ENCODE measurements at regions not wholly inside any gene's neighbourhood (a gene's known extent, or its start where the extent isn't known, plus 50 kb on each side); places are given as distances from the start of the nearest gene placed in this dataset.

GRCh38 chr5:5954275-5954598, 424.1 kb downstream of the MED10 start:
- Histone ChIP-seq H3K9me2 (ENCODE audit: insufficient read depth, low read length) (no peaks in the 10 kb centered on the region), H3K27me3 (ENCODE audit: insufficient read depth, low read depth, low read length) (no peaks in the 10 kb centered on the region), H3K9ac (ENCODE audit: low read length) (peak overlapping the region; percentile 10), H3K9me3 (ENCODE audit: low read length) (no peaks in the 10 kb centered on the region), H2AFZ (ENCODE audit: low read depth, low read length) (no peak overlapping the region), H3K4me3 (ENCODE audit: low read length) (no peak overlapping the region), H3K27ac (ENCODE audit: low read length) (peak overlapping the region; percentile 37), H3F3A (ENCODE audit: insufficient read depth, low read length, poor library complexity, severe bottlenecking) (no peaks in the 10 kb centered on the region), H3K36me3 (ENCODE audit: insufficient read depth, low read length) (no peaks in the 10 kb centered on the region), H3K79me2 (replicated peaks; ENCODE audit: insufficient read depth, low read length) (no peaks in the 10 kb centered on the region), H4K20me1 (ENCODE audit: insufficient read depth) (no peaks in the 10 kb centered on the region), H3K4me2 (ENCODE audit: low read length) (no peak overlapping the region)
- TF ChIP-seq MXI1 (conservative IDR thresholded peaks at IDR 0.05; ENCODE audit: poor library complexity, severe bottlenecking) (no peak), RAD21 (conservative IDR thresholded peaks at IDR 0.05) (no peak), SMC3 (conservative IDR thresholded peaks at IDR 0.05; ENCODE audit: poor library complexity) (no peak), EZH2 (IDR thresholded peaks at IDR 0.05; ENCODE audit: borderline replicate concordance, insufficient read depth, low read length, poor library complexity, severe bottlenecking) (no peak), TAF1 (IDR thresholded peaks at IDR 0.05; ENCODE audit: low read depth) (no peak), EP300 (conservative IDR thresholded peaks at IDR 0.05; ENCODE audit: poor library complexity, severe bottlenecking) (no peak), REST (IDR thresholded peaks at IDR 0.05; ENCODE audit: borderline replicate concordance) (no peak), CTCF (IDR thresholded peaks at IDR 0.05; ENCODE audit: poor library complexity, severe bottlenecking) (no peak), POLR2AphosphoS5 (IDR thresholded peaks at IDR 0.05) (no peak)

- Histone ChIP-seq H3K9me3 (ENCODE audit: low read length) (no peaks in the 10 kb centered on the region), H3K4me2 (ENCODE audit: low read length) (peak overlapping the region; percentile 11), H3K79me2 (replicated peaks; ENCODE audit: insufficient read depth, low read length) (no peaks in the 10 kb centered on the region)
Measured at GRCh38 chr5:5953584-5954274, 424.6 kb downstream of the MED10 start.

More at GRCh38 chr5:5953584-5954274, 424.6 kb downstream of the MED10 start:
- H3K4me3 ChIP-seq (ENCODE audit: low read length): no peak overlapping the region
- peak overlapping the region; percentile 10 for H3K9ac ChIP-seq (ENCODE audit: low read length)
- no peaks in the 10 kb centered on the region for H3K27me3 ChIP-seq (ENCODE audit: insufficient read depth, low read depth, low read length)
- no peaks in the 10 kb centered on the region for H4K20me1 ChIP-seq (ENCODE audit: insufficient read depth)
- TF ChIP-seq MXI1 (conservative IDR thresholded peaks at IDR 0.05; ENCODE audit: poor library complexity, severe bottlenecking) (no peak), RAD21 (conservative IDR thresholded peaks at IDR 0.05) (no peak), CTCF (IDR thresholded peaks at IDR 0.05; ENCODE audit: poor library complexity, severe bottlenecking) (no peak), TAF1 (IDR thresholded peaks at IDR 0.05; ENCODE audit: low read depth) (no peak), EP300 (conservative IDR thresholded peaks at IDR 0.05; ENCODE audit: poor library complexity, severe bottlenecking) (no peak), SMC3 (conservative IDR thresholded peaks at IDR 0.05; ENCODE audit: poor library complexity) (no peak)
- H2AFZ ChIP-seq (ENCODE audit: low read depth, low read length): peak overlapping the region; percentile 19
- H3F3A ChIP-seq (ENCODE audit: insufficient read depth, low read length, poor library complexity, severe bottlenecking): no peaks in the 10 kb centered on the region
- H3K36me3 ChIP-seq (ENCODE audit: insufficient read depth, low read length): no peaks in the 10 kb centered on the region
- peak overlapping the region; percentile 37 for H3K27ac ChIP-seq (ENCODE audit: low read length)
- H3K9me2 ChIP-seq (ENCODE audit: insufficient read depth, low read length): no peaks in the 10 kb centered on the region

Measured in neural cell (in vitro differentiated cells).